ENCODE measurements at regions not wholly inside any gene's neighbourhood (a gene's known extent, or its start where the extent isn't known, plus 50 kb on each side); places are given as distances from the start of the nearest gene placed in this dataset.

GRCh38 chr2:7353571-7353970, 436.4 kb downstream of the RNF144A start:
- TF ChIP-seq CTCF (IDR thresholded peaks at IDR 0.05 in 4 of 5, conservative IDR thresholded peaks at IDR 0.05 in 1 of 5), result no peak
- TF ChIP-seq POLR2A (IDR thresholded peaks at IDR 0.05), result no peak
